Neutrophil (primary cell): ENCODE measurements at regions not wholly inside any gene's neighbourhood (a gene's known extent, or its start where the extent isn't known, plus 50 kb on each side); places are given as distances from the start of the nearest gene placed in this dataset.
"Not testable (repeated sequence)": the region's sequence is repeated elsewhere in the genome, so short reads cannot be mapped to it uniquely, and the experiment has no call there.

ENCODE experiments used
- H3K27ac ChIP-seq: fragments of 200-600 bp; sonication (generic); 2 replicates; pipeline ENCODE4 v1.5.1; 2016; ENCODE audit warnings: mild to moderate bottlenecking, moderate library complexity
- H3K27me3 ChIP-seq: fragments of 200-600 bp; sonication (generic); 2 replicates; pipeline ENCODE4 v1.6.0; 2016; ENCODE audit warnings: mild to moderate bottlenecking
- H3K36me3 ChIP-seq: fragments of 200-600 bp; sonication (generic); 2 replicates; pipeline ENCODE4 v1.5.1; 2017
- H3K4me1 ChIP-seq, 2 experiments: fragments of 200-600 bp in 1 of 2; sonication (generic) in 1 of 2; 1 replicate in 1 of 2; 2 replicates in 1 of 2; pipeline versions ENCODE4 v1.5.1 to v1.6.1; 2013 to 2016; ENCODE audit warnings: low read depth in 1 of 2, low read length in 1 of 2, mild to moderate bottlenecking in 1 of 2, moderate library complexity in 1 of 2; ENCODE audit not compliant: control insufficient read depth in 1 of 2, insufficient read depth in 1 of 2
- H3K4me3 ChIP-seq, 2 experiments: fragments of 200-600 bp in 1 of 2; sonication (generic) in 1 of 2; 1 replicate in 1 of 2; 2 replicates in 1 of 2; pipeline ENCODE4 v1.5.1; 2013 to 2016; ENCODE audit warnings: low read depth in 1 of 2, low read length in 1 of 2, mild to moderate bottlenecking in 1 of 2, moderate library complexity in 1 of 2
- H3K9me3 ChIP-seq: fragments of 200-600 bp; sonication (generic); 2 replicates; pipeline ENCODE4 v1.5.1; 2016
- TF ChIP-seq, protein P1 (sequence below): fragments of 200-600 bp; sonication (generic); IDR thresholded peaks from 2 replicates; pipeline ENCODE4 v1.5.1; 2016; ENCODE audit warnings: antibody characterized with exemption

DNA sequence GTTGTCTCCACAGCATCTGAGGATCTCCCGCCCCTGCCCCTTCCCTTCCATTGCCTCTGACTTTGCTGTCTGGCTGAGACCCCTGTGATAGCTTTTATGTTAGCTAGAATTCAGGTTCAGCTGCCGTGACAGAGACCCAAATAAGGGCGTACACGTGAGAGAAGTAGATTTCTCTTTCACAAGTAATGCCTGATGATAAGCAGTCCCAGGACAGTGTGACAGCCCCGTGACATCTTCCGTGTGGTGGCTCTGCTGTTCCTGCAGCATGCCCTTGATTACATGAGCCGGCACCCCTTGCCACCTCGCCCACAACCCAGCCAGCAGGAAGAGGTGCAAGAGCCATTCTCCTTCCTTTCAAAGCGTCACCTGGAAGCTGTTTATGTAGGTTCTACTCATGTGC, 130.9 kb upstream of the PODXL start:
- Histone ChIP-seq H3K4me3 (no peak overlapping the region), H3K9me3 (no peaks in the 10 kb centered on the region), H3K27ac (no peak overlapping the region), H3K4me1 (no peaks in the 10 kb centered on the region), H3K27me3 (peaks cover 13% of the 10 kb centered on the region), H3K36me3 (no peaks in the 10 kb centered on the region)
- TF ChIP-seq, protein P1, sequence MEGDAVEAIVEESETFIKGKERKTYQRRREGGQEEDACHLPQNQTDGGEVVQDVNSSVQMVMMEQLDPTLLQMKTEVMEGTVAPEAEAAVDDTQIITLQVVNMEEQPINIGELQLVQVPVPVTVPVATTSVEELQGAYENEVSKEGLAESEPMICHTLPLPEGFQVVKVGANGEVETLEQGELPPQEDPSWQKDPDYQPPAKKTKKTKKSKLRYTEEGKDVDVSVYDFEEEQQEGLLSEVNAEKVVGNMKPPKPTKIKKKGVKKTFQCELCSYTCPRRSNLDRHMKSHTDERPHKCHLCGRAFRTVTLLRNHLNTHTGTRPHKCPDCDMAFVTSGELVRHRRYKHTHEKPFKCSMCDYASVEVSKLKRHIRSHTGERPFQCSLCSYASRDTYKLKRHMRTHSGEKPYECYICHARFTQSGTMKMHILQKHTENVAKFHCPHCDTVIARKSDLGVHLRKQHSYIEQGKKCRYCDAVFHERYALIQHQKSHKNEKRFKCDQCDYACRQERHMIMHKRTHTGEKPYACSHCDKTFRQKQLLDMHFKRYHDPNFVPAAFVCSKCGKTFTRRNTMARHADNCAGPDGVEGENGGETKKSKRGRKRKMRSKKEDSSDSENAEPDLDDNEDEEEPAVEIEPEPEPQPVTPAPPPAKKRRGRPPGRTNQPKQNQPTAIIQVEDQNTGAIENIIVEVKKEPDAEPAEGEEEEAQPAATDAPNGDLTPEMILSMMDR = no peak

DNA sequence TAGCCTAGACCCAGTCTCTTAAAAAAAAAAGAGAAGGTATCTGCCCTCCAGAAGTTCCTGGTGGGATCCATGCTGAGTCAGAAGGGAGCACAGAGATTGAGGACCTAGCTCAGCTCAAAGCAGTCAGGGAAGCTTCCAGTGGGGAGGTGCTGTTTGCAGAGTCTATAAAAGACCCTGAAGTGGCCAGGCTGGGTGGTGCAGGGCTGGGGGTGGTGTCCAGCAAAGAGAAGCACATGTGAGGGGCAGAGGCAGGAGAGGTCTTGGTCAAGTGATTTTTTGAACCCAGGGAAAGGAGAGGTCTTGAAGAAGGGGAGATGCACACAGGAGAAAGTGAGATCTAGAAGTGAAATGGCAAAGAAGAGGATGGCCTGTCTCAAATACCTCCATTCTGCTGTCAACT, 130.4 kb upstream of the PODXL start:
- H3K27me3 ChIP-seq = peaks cover 8% of the 10 kb centered on the region
- TF ChIP-seq, protein P1 = no peak
- no peaks in the 10 kb centered on the region for H3K36me3 ChIP-seq
- no peaks in the 10 kb centered on the region for H3K9me3 ChIP-seq
- no peaks in the 10 kb centered on the region for H3K4me1 ChIP-seq
- H3K4me3 ChIP-seq = no peak overlapping the region
- no peak overlapping the region for H3K27ac ChIP-seq

DNA sequence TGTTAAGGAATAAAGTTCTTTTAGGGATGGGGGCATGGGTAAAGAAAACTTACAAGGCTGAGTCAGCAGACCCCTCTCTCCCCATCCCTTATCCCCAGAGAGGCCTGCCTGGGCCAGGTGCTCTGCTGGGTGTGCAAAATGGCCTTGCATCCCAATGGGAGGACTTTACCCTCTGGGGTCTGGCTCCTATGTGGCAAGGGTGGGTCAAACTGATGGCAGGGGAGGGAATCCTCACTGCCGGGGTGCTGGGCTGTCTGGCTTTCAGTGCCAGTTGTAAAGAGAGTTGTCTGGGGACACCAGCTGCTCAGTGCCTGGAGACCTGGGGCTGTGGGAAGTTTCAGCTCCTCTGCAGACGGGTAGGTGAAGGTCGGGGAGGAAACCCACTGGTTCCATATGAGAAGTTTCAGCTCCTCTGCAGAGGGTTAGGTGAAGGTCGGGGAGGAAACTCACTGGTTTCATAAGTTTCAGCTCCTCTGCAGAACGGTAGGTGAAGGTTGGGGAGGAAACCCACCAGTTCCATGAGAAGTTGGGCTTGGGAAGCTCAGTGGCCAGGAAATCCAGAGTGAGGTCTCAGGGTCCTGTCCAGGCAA, 127.2 kb upstream of the PODXL start:
- TF ChIP-seq, protein P1 = no peak
- Histone ChIP-seq H3K27me3 (peaks cover 12% of the 10 kb centered on the region), H3K4me3 (no peak overlapping the region), H3K27ac (no peak overlapping the region), H3K9me3 (no peaks in the 10 kb centered on the region), H3K36me3 (no peaks in the 10 kb centered on the region), H3K4me1 (no peaks in the 10 kb centered on the region)

DNA sequence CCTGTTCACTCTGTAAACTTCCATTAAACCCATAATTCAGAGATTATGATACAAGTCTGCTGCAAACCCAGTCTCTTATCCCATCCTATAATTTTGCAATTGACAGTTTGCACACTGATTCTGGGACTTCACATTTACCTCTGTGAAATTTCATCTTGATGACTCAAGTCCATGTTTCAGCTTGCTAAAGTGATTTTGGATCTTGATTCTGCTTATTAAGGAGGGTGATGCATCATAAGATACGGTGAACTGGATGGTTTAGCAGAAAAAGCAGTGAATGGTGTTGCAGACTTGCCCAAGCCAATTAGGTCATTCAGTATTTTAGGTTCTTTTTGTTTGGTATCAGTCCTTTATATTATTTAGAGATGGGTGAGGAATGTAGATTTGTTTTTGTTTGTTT, 125.5 kb upstream of the PODXL start:
- H3K27me3 ChIP-seq = peaks cover 6% of the 10 kb centered on the region
- no peaks in the 10 kb centered on the region for H3K9me3 ChIP-seq
- H3K4me1 ChIP-seq = no peaks in the 10 kb centered on the region
- H3K4me3 ChIP-seq = no peak overlapping the region
- no peak overlapping the region for H3K27ac ChIP-seq
- H3K36me3 ChIP-seq = no peaks in the 10 kb centered on the region
- TF ChIP-seq, protein P1 = no peak

DNA sequence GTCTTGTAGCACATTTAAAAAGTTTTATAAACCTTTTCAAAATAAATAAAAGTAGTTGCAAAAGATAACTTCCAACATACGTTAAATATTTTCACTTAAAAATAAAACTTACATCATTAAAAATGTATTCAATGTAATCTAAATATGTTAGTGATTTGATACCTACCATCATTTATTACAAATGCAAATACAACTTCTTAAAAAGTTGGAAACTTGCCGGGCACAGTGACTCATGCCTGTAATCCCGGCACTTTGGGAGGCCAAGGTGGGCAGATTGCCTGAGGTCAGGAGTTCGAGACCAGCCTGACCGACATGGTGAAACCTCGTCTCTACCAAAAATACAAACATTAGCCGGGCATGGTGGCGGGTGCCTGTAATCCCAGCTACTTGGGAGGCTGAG, 122.6 kb upstream of the PODXL start:
- not testable (repeated sequence) for H3K4me1 ChIP-seq, H3K9me3 ChIP-seq, H3K27me3 ChIP-seq, H3K27ac ChIP-seq, H3K4me3 ChIP-seq, H3K36me3 ChIP-seq

DNA sequence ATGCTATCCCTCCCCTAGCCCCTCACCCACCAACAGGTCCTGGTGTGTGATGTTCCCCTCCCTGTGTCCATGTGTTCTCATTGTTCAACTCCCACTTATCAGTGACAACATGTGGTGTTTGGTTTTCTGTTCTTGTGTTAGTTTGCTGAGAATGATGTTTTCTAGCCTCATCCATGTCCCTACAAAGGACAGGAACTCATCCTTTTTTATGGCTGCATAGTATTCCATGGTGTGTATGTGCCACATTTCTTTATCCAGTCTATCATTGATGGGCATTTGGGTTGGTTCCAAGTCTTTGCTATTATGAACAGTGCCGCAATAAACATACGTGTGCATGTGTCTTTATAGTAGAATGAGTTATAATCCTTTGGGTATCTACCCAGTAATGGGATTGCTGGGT, 120.4 kb upstream of the PODXL start:
- not testable (repeated sequence) for H3K4me3 ChIP-seq, H3K9me3 ChIP-seq, H3K4me1 ChIP-seq, H3K27me3 ChIP-seq, H3K36me3 ChIP-seq, H3K27ac ChIP-seq

DNA sequence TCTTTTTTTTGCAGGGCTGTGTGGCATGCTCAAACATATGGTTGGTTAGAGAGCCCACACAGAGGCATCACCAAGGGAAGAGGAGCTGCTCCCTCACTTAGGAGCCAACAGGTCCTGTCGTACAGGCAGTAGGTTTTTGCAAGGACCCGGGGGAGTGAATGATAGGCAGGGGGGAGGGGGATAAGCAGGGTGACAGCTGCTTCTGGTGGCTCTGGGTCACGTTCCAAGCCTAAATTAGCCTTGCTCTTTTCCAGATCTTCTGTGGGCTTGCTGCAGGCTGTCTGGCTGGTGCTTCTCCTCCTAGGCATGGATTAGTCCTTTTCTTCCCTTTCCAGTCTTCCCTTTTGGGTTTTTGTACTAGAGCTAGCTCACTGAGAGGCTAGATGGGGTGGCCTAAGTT, 117.7 kb upstream of the PODXL start:
- Histone ChIP-seq H3K4me3 (no peak overlapping the region), H3K27ac (no peak overlapping the region), H3K4me1 (no peaks in the 10 kb centered on the region), H3K27me3 (peaks cover 4% of the 10 kb centered on the region), H3K9me3 (no peaks in the 10 kb centered on the region), H3K36me3 (no peaks in the 10 kb centered on the region)
- TF ChIP-seq, protein P1 = no peak
